KMS-11 (cell line): ENCODE measurements at regions not wholly inside any gene's neighbourhood (a gene's known extent, or its start where the extent isn't known, plus 50 kb on each side); places are given as distances from the start of the nearest gene placed in this dataset.

Source experiments
- H2AFZ ChIP-seq: fragments of 200-600 bp; sonication (generic); 2 replicates; pipeline ENCODE4 v1.6.1; 2016; ENCODE audit warnings: antibody characterized with exemption, mixed run types, low read depth
- H3K27ac ChIP-seq: fragments of 200-600 bp; sonication (generic); 2 replicates; pipeline ENCODE4 v1.6.1; 2016; ENCODE audit warnings: mild to moderate bottlenecking, mixed run types
- H3K27me3 ChIP-seq: fragments of 200-600 bp; sonication (generic); 2 replicates; pipeline ENCODE4 v1.6.1; 2017; ENCODE audit warnings: mild to moderate bottlenecking, low read depth, mixed run types, moderate library complexity; ENCODE audit not compliant: insufficient read depth
- H3K36me3 ChIP-seq: fragments of 200-600 bp; sonication (generic); 2 replicates; pipeline ENCODE4 v1.6.1; 2017; ENCODE audit warnings: mild to moderate bottlenecking, mixed run types; ENCODE audit not compliant: insufficient read depth
- H3K4me1 ChIP-seq: fragments of 200-600 bp; sonication (generic); 2 replicates; pipeline ENCODE4 v1.6.1; 2016; ENCODE audit warnings: mild to moderate bottlenecking, low read depth, mixed run types; ENCODE audit not compliant: poor library complexity, severe bottlenecking
- H3K4me2 ChIP-seq: fragments of 200-600 bp; sonication (generic); 2 replicates; pipeline ENCODE4 v1.7.0; 2016; ENCODE audit warnings: mild to moderate bottlenecking, mixed run types
- H3K4me3 ChIP-seq: fragments of 200-600 bp; sonication (generic); IDR thresholded peaks from 2 replicates; pipeline ENCODE4 v1.6.1; 2017; ENCODE audit warnings: low read depth, low read length, mixed read lengths; ENCODE audit not compliant: insufficient read depth
- H3K79me2 ChIP-seq: fragments of 200-600 bp; sonication (generic); 2 replicates; pipeline ENCODE4 v1.6.1; 2016; ENCODE audit warnings: low read depth, mixed run types; ENCODE audit not compliant: insufficient read depth
- H3K9ac ChIP-seq: fragments of 200-600 bp; sonication (generic); 2 replicates; pipeline ENCODE4 v1.6.1; 2016; ENCODE audit warnings: mild to moderate bottlenecking, mixed run types
- H4K20me1 ChIP-seq: fragments of 200-600 bp; sonication (generic); 2 replicates; pipeline ENCODE4 v1.6.1; 2016; ENCODE audit warnings: mild to moderate bottlenecking, mixed run types; ENCODE audit not compliant: insufficient read depth
- CTCF ChIP-seq: fragments of 200-600 bp; sonication (generic); conservative IDR thresholded peaks from 2 replicates; pipeline ENCODE4 v1.6.1; 2017; ENCODE audit warnings: low read depth, mild to moderate bottlenecking, antibody characterized with exemption, low read length, moderate library complexity, mixed read lengths

- H3K4me3 ChIP-seq: no peak overlapping the region
- H2AFZ ChIP-seq: no peak overlapping the region
- no peaks in the 10 kb centered on the region for H4K20me1 ChIP-seq
- no peak for TF ChIP-seq CTCF
- H3K27me3 ChIP-seq: no peaks in the 10 kb centered on the region
- H3K27ac ChIP-seq: no peak overlapping the region
- H3K79me2 ChIP-seq: no peaks in the 10 kb centered on the region
- no peaks in the 10 kb centered on the region for H3K36me3 ChIP-seq
- H3K4me1 ChIP-seq: no peaks in the 10 kb centered on the region
- no peak overlapping the region for H3K4me2 ChIP-seq
- no peak overlapping the region for H3K9ac ChIP-seq
These were observed 275.6 kb downstream of the DTHD1 start for GRCh38 chr4:36556984-36557383.

GRCh38 chr4:36568575-36568974 is 287.2 kb downstream of the DTHD1 start:
- H3K27me3 ChIP-seq: no peaks in the 10 kb centered on the region
- H3K27ac ChIP-seq: no peak overlapping the region
- H4K20me1 ChIP-seq: no peaks in the 10 kb centered on the region
- H3K4me1 ChIP-seq: no peaks in the 10 kb centered on the region
- H3K79me2 ChIP-seq: no peaks in the 10 kb centered on the region
- no peak overlapping the region for H3K4me3 ChIP-seq
- H3K4me2 ChIP-seq: no peak overlapping the region
- TF ChIP-seq CTCF: no peak
- no peak overlapping the region for H3K9ac ChIP-seq
- H2AFZ ChIP-seq: no peak overlapping the region
- H3K36me3 ChIP-seq: no peaks in the 10 kb centered on the region

- Histone ChIP-seq H3K79me2 (no peaks in the 10 kb centered on the region), H3K9ac (no peak overlapping the region), H2AFZ (no peak overlapping the region), H3K4me3 (no peak overlapping the region), H3K4me1 (no peaks in the 10 kb centered on the region), H4K20me1 (no peaks in the 10 kb centered on the region), H3K36me3 (no peaks in the 10 kb centered on the region), H3K27ac (no peak overlapping the region), H3K27me3 (no peaks in the 10 kb centered on the region), H3K4me2 (no peak overlapping the region)
- TF ChIP-seq CTCF: no peak
These were observed 292.0 kb downstream of the DTHD1 start for GRCh38 chr4:36573441-36573840.

GRCh38 chr4:36574816-36575215 is 293.4 kb downstream of the DTHD1 start:
- H3K4me2 ChIP-seq: no peak overlapping the region
- no peak overlapping the region for H3K9ac ChIP-seq
- H3K4me1 ChIP-seq: no peaks in the 10 kb centered on the region
- no peak overlapping the region for H2AFZ ChIP-seq
- TF ChIP-seq CTCF: no peak
- H4K20me1 ChIP-seq: no peaks in the 10 kb centered on the region
- no peak overlapping the region for H3K27ac ChIP-seq
- no peaks in the 10 kb centered on the region for H3K27me3 ChIP-seq
- no peaks in the 10 kb centered on the region for H3K36me3 ChIP-seq
- H3K4me3 ChIP-seq: no peak overlapping the region
- H3K79me2 ChIP-seq: no peaks in the 10 kb centered on the region

- Histone ChIP-seq H3K4me1 (no peaks in the 10 kb centered on the region), H3K4me2 (no peak overlapping the region), H3K9ac (no peak overlapping the region), H3K36me3 (no peaks in the 10 kb centered on the region), H3K27ac (no peak overlapping the region), H3K27me3 (no peaks in the 10 kb centered on the region), H2AFZ (no peak overlapping the region), H3K4me3 (no peak overlapping the region), H3K79me2 (no peaks in the 10 kb centered on the region), H4K20me1 (no peaks in the 10 kb centered on the region)
- no peak for TF ChIP-seq CTCF
These were observed 300.8 kb downstream of the DTHD1 start for GRCh38 chr4:36582198-36582597.
